HepG2 (cell line): ENCODE measurements at regions not wholly inside any gene's neighbourhood (a gene's known extent, or its start where the extent isn't known, plus 50 kb on each side); places are given as distances from the start of the nearest gene placed in this dataset.

Source experiments
- CHD2 ChIP-seq: IDR thresholded peaks from 2 replicates; pipeline ENCODE4 v1.6.1; 2011; ENCODE audit warnings: low read depth, low read length, improper control_type of control experiment
- IKZF4 ChIP-seq: sonication (generic); formaldehyde crosslinking; IDR thresholded peaks from 2 replicates; pipeline ENCODE4 v1.5.1; 2020; ENCODE audit warnings: borderline replicate concordance, mild to moderate bottlenecking, low read depth, missing genetic modification reagents; ENCODE audit errors: not compliant biosample characterization
- JUN ChIP-seq: sonication (generic); formaldehyde crosslinking; IDR thresholded peaks from 2 replicates; pipeline ENCODE4 v1.4.0; 2020; ENCODE audit warnings: mild to moderate bottlenecking, missing genetic modification reagents
- POLR2AphosphoS5 ChIP-seq: IDR thresholded peaks from 2 replicates; pipeline ENCODE4 v1.6.1; 2012; ENCODE audit warnings: low read depth, low read length
- RFX5 ChIP-seq: IDR thresholded peaks from 2 replicates; pipeline ENCODE4 v1.6.1; 2011; ENCODE audit warnings: low read depth, low read length, improper control_type of control experiment
- ZNF350 ChIP-seq: sonication (generic); formaldehyde crosslinking; IDR thresholded peaks from 2 replicates; pipeline ENCODE4 v1.4.0; 2020; ENCODE audit warnings: mild to moderate bottlenecking, low read depth, missing genetic modification reagents, borderline replicate concordance
- ZNF558 ChIP-seq: sonication (generic); formaldehyde crosslinking; IDR thresholded peaks from 2 replicates; pipeline ENCODE4 v1.9.0; 2022; ENCODE audit warnings: mild to moderate bottlenecking, missing genetic modification reagents, borderline replicate concordance

DNA sequence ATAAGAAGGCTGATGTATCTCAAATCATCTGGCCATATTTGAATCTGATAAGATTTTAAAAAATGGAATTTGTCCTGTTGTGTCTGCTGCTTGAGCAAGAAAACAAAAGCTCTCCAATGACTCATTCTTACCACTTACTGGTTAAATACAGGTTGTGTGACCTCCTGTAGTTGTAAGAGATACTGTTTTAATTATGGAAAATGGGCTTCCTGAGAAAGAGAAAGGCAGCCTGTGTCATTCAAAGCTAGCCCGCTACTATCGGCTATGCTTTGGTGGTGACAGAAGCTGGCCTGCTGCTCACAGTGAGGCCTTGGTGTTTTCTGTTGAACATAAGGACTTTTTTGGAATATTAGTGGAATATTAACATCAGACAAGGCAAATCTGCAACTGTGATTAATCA, 1722.1 kb upstream of the PCDH10 start:
- TF ChIP-seq RFX5: no peak
- TF ChIP-seq CHD2: no peak
- TF ChIP-seq JUN: no peak
- no peak for TF ChIP-seq IKZF4 (CRISPR knock-in tag)
- no peak for TF ChIP-seq ZNF558 (CRISPR knock-in tag)
- no peak for TF ChIP-seq ZNF350 (CRISPR knock-in tag)
- TF ChIP-seq POLR2AphosphoS5: no peak
